Breast epithelium (tissue), 4 donors: ENCODE measurements at regions not wholly inside any gene's neighbourhood (a gene's known extent, or its start where the extent isn't known, plus 50 kb on each side); places are given as distances from the start of the nearest gene placed in this dataset.

Source experiments
- DNase-seq, 2 donors: peaks; one replicate each; pipeline ENCODE4 v3.0.0-alpha.2; 2019; ENCODE audit warnings: low spot score in 2 of 2
- H3K27ac ChIP-seq, 2 donors: fragments of 200-600 bp; sonication (generic) in 1 of 2; one replicate each; pipeline ENCODE4 v1.5.1; 2016 to 2019; ENCODE audit warnings: mild to moderate bottlenecking in 1 of 2
- H3K27me3 ChIP-seq, 2 donors: fragments of 200-600 bp; sonication (generic) in 1 of 2; one replicate each; pipeline versions ENCODE4 v1.5.1 to v1.6.0; 2017 to 2019; ENCODE audit warnings: control low read depth in 1 of 2, mild to moderate bottlenecking in 1 of 2
- H3K36me3 ChIP-seq: fragments of 200-600 bp; one replicate; pipeline ENCODE4 v1.5.1; 2019
- H3K4me1 ChIP-seq, 2 donors: fragments of 200-600 bp; sonication (generic); one replicate each; pipeline ENCODE4 v1.5.1; 2016 to 2019; ENCODE audit warnings: control low read depth in 1 of 2
- H3K4me3 ChIP-seq, 3 donors: fragments of 200-600 bp; sonication (generic); 1 replicate in 2 of 3; 2 replicates in 1 of 3; pipeline ENCODE4 v1.5.1; 2016 to 2019; ENCODE audit warnings: mild to moderate bottlenecking in 3 of 3, moderate library complexity in 2 of 3
- H3K9me3 ChIP-seq, 2 donors: fragments of 200-600 bp; sonication (generic) in 1 of 2; one replicate each; pipeline ENCODE4 v1.5.1; 2016 to 2019; ENCODE audit warnings: control low read depth in 1 of 2
- POLR2A ChIP-seq: fragments of 450-650 bp; IDR thresholded peaks from one replicate; pipeline ENCODE4 v1.6.1; 2016; ENCODE audit warnings: antibody characterized with exemption, mild to moderate bottlenecking, moderate library complexity
- POLR2AphosphoS5 ChIP-seq, 3 donors: sonication (generic); formaldehyde crosslinking; IDR thresholded peaks; one replicate each; pipeline ENCODE4 v1.6.1; 2017; ENCODE audit warnings: antibody characterized with exemption in 3 of 3
- intact Hi-C: fragments of 100-400 bp; cut with DNase I; formaldehyde crosslinking; loops from one replicate; pipeline ENCODE4 v1.15.1; 2023; ENCODE audit warnings: low total_unique reads
- TF ChIP-seq, protein P1 (sequence below), 3 donors: fragments of 450-650 bp; IDR thresholded peaks; one replicate each; pipeline ENCODE4 v1.5.1; 2016 to 2017; ENCODE audit warnings: antibody characterized with exemption in 3 of 3, mild to moderate bottlenecking in 3 of 3, moderate library complexity in 3 of 3

DNA sequence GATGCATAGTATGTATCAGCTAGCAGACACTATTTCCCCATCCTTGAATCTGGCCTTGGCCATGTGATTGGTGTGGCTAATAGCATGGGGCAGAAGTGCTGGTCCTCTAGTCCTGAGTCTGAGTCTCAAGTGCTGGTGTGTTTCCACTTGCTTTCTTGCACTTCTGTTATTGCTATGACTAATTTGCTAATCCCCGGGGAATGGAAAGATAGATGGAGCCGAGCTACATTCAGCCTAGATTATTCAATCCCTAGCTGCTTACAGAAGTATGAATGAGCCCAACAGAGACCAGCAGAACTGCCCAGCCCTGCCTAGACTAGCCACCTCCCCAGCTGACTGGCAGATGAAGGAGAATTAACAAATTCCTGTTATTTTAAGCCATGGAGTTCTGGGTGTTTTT, 53.2 kb upstream of the SYPL1 start:
- Histone ChIP-seq H3K27ac (no peak overlapping the region), H3K36me3 (no peaks in the 10 kb centered on the region), H3K4me3 (no peak overlapping the region), H3K27me3 (no peaks in the 10 kb centered on the region), H3K4me1 (no peaks in the 10 kb centered on the region), H3K9me3 (peaks cover 6 to 10% of the 10 kb centered on the region in 2 donors)
- no peak for TF ChIP-seq POLR2AphosphoS5 (IDR thresholded peaks at IDR 0.05)
- TF ChIP-seq POLR2A, result no peak
- TF ChIP-seq, protein P1, sequence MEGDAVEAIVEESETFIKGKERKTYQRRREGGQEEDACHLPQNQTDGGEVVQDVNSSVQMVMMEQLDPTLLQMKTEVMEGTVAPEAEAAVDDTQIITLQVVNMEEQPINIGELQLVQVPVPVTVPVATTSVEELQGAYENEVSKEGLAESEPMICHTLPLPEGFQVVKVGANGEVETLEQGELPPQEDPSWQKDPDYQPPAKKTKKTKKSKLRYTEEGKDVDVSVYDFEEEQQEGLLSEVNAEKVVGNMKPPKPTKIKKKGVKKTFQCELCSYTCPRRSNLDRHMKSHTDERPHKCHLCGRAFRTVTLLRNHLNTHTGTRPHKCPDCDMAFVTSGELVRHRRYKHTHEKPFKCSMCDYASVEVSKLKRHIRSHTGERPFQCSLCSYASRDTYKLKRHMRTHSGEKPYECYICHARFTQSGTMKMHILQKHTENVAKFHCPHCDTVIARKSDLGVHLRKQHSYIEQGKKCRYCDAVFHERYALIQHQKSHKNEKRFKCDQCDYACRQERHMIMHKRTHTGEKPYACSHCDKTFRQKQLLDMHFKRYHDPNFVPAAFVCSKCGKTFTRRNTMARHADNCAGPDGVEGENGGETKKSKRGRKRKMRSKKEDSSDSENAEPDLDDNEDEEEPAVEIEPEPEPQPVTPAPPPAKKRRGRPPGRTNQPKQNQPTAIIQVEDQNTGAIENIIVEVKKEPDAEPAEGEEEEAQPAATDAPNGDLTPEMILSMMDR (IDR thresholded peaks at IDR 0.05), result no peak
- intact Hi-C loops, result no loop called here
- no peak for DNase-seq

DNA sequence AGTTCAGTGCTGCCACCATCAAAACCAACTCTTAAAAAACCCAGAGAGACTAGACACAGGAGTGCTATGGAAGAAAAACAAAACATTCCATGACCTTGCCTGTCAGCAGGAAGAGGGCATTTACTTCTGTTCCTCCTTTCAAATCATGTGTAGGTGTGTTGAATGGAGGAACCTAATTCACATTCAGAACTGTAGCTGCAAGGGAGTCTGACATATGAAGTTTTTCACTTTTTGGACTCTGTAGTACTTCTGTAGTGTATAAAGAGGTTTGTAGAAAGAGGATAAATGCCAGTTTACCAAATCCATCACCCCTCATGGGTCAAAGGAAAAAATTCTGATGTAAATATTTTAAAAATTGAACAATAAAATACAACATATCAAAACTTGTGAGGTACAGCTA, 51.1 kb upstream of the SYPL1 start:
- Histone ChIP-seq H3K27ac (no peak overlapping the region), H3K36me3 (no peaks in the 10 kb centered on the region), H3K9me3 (peaks cover 6 to 10% of the 10 kb centered on the region in 2 donors), H3K27me3 (no peaks in the 10 kb centered on the region), H3K4me1 (no peaks in the 10 kb centered on the region), H3K4me3 (no peak overlapping the region)
- intact Hi-C loops, result no loop called here
- TF ChIP-seq, protein P1 (IDR thresholded peaks at IDR 0.05), result no peak
- TF ChIP-seq POLR2AphosphoS5 (IDR thresholded peaks at IDR 0.05) (no peak), POLR2A (no peak)
- DNase-seq, result no peak
